ENCODE measurements at regions not wholly inside any gene's neighbourhood (a gene's known extent, or its start where the extent isn't known, plus 50 kb on each side); places are given as distances from the start of the nearest gene placed in this dataset.

DNA sequence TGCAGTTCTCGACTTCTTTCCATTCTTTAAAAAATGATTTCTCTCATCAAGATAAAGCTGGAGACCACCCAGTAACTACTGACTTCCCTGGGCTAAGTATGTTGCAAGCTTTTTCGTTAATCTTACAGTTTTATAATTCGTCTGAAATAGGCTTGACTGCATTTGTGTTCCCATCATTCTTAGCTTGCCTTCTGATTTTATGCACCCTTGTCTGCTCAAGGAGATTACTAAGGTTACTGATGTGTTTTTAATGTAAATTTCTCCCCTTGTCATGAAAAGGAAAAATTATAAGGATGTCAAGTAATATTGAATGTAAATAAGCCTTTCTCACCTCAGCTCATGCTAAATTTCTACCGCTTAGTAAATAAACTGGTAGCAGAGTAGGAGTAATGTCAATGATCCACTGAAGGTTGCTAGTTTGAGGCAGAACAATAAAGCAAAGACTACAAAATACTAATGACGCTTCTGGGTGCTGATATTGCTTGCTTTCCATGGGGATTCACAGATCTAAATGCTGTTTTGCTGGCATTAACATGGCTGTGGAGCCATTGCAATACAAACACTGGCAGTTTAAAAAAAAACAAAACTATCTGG, 91.9 kb upstream of the CDH20 start (continued):
- TF ChIP-seq POLR2A (IDR thresholded peaks at IDR 0.05; ENCODE audit: control extremely low read depth in 1 of 2, low read depth in 2 of 2, low read length in 2 of 2) (no peak), ASH2L (IDR thresholded peaks at IDR 0.05; ENCODE audit: low read length) (no peak), SP1 (IDR thresholded peaks at IDR 0.05; ENCODE audit: low read depth, low read length) (no peak)
- TF ChIP-seq, protein P1, sequence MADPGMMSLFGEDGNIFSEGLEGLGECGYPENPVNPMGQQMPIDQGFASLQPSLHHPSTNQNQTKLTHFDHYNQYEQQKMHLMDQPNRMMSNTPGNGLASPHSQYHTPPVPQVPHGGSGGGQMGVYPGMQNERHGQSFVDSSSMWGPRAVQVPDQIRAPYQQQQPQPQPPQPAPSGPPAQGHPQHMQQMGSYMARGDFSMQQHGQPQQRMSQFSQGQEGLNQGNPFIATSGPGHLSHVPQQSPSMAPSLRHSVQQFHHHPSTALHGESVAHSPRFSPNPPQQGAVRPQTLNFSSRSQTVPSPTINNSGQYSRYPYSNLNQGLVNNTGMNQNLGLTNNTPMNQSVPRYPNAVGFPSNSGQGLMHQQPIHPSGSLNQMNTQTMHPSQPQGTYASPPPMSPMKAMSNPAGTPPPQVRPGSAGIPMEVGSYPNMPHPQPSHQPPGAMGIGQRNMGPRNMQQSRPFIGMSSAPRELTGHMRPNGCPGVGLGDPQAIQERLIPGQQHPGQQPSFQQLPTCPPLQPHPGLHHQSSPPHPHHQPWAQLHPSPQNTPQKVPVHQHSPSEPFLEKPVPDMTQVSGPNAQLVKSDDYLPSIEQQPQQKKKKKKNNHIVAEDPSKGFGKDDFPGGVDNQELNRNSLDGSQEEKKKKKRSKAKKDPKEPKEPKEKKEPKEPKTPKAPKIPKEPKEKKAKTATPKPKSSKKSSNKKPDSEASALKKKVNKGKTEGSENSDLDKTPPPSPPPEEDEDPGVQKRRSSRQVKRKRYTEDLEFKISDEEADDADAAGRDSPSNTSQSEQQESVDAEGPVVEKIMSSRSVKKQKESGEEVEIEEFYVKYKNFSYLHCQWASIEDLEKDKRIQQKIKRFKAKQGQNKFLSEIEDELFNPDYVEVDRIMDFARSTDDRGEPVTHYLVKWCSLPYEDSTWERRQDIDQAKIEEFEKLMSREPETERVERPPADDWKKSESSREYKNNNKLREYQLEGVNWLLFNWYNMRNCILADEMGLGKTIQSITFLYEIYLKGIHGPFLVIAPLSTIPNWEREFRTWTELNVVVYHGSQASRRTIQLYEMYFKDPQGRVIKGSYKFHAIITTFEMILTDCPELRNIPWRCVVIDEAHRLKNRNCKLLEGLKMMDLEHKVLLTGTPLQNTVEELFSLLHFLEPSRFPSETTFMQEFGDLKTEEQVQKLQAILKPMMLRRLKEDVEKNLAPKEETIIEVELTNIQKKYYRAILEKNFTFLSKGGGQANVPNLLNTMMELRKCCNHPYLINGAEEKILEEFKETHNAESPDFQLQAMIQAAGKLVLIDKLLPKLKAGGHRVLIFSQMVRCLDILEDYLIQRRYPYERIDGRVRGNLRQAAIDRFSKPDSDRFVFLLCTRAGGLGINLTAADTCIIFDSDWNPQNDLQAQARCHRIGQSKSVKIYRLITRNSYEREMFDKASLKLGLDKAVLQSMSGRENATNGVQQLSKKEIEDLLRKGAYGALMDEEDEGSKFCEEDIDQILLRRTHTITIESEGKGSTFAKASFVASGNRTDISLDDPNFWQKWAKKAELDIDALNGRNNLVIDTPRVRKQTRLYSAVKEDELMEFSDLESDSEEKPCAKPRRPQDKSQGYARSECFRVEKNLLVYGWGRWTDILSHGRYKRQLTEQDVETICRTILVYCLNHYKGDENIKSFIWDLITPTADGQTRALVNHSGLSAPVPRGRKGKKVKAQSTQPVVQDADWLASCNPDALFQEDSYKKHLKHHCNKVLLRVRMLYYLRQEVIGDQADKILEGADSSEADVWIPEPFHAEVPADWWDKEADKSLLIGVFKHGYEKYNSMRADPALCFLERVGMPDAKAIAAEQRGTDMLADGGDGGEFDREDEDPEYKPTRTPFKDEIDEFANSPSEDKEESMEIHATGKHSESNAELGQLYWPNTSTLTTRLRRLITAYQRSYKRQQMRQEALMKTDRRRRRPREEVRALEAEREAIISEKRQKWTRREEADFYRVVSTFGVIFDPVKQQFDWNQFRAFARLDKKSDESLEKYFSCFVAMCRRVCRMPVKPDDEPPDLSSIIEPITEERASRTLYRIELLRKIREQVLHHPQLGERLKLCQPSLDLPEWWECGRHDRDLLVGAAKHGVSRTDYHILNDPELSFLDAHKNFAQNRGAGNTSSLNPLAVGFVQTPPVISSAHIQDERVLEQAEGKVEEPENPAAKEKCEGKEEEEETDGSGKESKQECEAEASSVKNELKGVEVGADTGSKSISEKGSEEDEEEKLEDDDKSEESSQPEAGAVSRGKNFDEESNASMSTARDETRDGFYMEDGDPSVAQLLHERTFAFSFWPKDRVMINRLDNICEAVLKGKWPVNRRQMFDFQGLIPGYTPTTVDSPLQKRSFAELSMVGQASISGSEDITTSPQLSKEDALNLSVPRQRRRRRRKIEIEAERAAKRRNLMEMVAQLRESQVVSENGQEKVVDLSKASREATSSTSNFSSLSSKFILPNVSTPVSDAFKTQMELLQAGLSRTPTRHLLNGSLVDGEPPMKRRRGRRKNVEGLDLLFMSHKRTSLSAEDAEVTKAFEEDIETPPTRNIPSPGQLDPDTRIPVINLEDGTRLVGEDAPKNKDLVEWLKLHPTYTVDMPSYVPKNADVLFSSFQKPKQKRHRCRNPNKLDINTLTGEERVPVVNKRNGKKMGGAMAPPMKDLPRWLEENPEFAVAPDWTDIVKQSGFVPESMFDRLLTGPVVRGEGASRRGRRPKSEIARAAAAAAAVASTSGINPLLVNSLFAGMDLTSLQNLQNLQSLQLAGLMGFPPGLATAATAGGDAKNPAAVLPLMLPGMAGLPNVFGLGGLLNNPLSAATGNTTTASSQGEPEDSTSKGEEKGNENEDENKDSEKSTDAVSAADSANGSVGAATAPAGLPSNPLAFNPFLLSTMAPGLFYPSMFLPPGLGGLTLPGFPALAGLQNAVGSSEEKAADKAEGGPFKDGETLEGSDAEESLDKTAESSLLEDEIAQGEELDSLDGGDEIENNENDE (IDR thresholded peaks at IDR 0.05; ENCODE audit: insufficient replicate concordance, low read length) = no peak

All from H1 (cell line).